UCSD-AML1 (cell line): ENCODE measurements at regions not wholly inside any gene's neighbourhood (a gene's known extent, or its start where the extent isn't known, plus 50 kb on each side); places are given as distances from the start of the nearest gene placed in this dataset.

Source experiments
- DNase-seq: peaks from one replicate; lab custom pipeline; 2025; ENCODE audit not compliant: unreplicated experiment; lab: John Stamatoyannopoulos, UW

- no peak for DNase-seq
Measured at GRCh38 chr15:62726461-62726860, 316.1 kb upstream of the TPM1 start.

GRCh38 chr15:62727501-62727900, 315.0 kb upstream of the TPM1 start:
- DNase-seq = no peak

- no peak for DNase-seq
Measured at GRCh38 chr15:62730825-62731224, 311.7 kb upstream of the TPM1 start.

- no peak for DNase-seq
Measured at GRCh38 chr15:62732078-62732477, 310.5 kb upstream of the TPM1 start.

- no peak for DNase-seq
Measured at GRCh38 chr15:62734706-62735105, 307.8 kb upstream of the TPM1 start.

- DNase-seq = no peak
Measured at GRCh38 chr15:62736756-62737155, 305.8 kb upstream of the TPM1 start.

GRCh38 chr15:62737551-62737950, 305.0 kb upstream of the TPM1 start:
- DNase-seq = no peak

GRCh38 chr15:62739082-62739481, 303.5 kb upstream of the TPM1 start:
- no peak for DNase-seq

- DNase-seq = no peak
Measured at GRCh38 chr15:62739507-62739906, 303.0 kb upstream of the TPM1 start.

- no peak for DNase-seq
Measured at GRCh38 chr15:62740141-62741004, 302.2 kb upstream of the TPM1 start.

GRCh38 chr15:62741106-62741505, 301.4 kb upstream of the TPM1 start:
- no peak for DNase-seq

- DNase-seq = no peak
Measured at GRCh38 chr15:62742409-62743171, 300.0 kb upstream of the TPM1 start.

- DNase-seq = no peak
Measured at GRCh38 chr15:62745621-62746225, 296.8 kb upstream of the TPM1 start.

- no peak for DNase-seq
Measured at GRCh38 chr15:62748196-62748595, 294.4 kb upstream of the TPM1 start.

- no peak for DNase-seq
Measured at GRCh38 chr15:62749036-62749815, 293.3 kb upstream of the TPM1 start.

- no peak for DNase-seq
Measured at GRCh38 chr15:62750471-62750870, 292.1 kb upstream of the TPM1 start.

GRCh38 chr15:62752657-62753517, 289.7 kb upstream of the TPM1 start:
- DNase-seq = no peak

- DNase-seq = no peak
Measured at GRCh38 chr15:62753518-62754221, 288.9 kb upstream of the TPM1 start.

GRCh38 chr15:62756326-62756994, 286.1 kb upstream of the TPM1 start:
- no peak for DNase-seq
